ENCODE measurements at regions not wholly inside any gene's neighbourhood (a gene's known extent, or its start where the extent isn't known, plus 50 kb on each side); places are given as distances from the start of the nearest gene placed in this dataset.

DNA sequence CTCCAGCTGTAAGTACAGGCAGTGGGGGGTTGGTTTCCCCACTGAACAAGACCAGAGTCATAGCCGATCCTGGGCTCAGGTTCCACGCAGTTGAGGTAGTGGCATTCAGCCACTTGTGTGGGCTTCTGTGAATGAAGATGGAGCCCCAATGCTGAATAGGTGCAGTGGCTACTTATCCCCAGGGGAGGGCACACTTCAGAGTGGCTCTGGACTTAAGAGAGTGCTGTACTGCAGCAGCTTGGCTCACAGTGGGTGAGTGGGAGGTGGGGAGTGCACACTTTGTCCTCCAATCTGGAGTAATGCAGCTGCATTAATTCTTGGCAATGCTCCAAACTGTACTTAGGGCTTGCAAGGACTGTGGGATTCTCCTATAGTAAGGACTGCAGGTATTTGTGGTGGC is 81.9 kb downstream of the BUB3 start:
- FAIRE-seq (no peak), ATAC-seq (no peak), DNase-seq (no peak)
- 87 to 90% methylated on average over 2 of the region's 2 CpGs for WGBS, 2 donors
- Histone ChIP-seq H3K36me3 (no peaks in the 10 kb centered on the region), H3K27me3 (no peaks in the 10 kb centered on the region), H3K4me1 (no peaks in the 10 kb centered on the region), H3K27ac (no peak overlapping the region), H3K4me3 (no peak overlapping the region), H3K9me3 (no peaks in the 10 kb centered on the region)
- intact Hi-C loops (cut with DNase I), result no loop called here
- TF ChIP-seq, protein P1, sequence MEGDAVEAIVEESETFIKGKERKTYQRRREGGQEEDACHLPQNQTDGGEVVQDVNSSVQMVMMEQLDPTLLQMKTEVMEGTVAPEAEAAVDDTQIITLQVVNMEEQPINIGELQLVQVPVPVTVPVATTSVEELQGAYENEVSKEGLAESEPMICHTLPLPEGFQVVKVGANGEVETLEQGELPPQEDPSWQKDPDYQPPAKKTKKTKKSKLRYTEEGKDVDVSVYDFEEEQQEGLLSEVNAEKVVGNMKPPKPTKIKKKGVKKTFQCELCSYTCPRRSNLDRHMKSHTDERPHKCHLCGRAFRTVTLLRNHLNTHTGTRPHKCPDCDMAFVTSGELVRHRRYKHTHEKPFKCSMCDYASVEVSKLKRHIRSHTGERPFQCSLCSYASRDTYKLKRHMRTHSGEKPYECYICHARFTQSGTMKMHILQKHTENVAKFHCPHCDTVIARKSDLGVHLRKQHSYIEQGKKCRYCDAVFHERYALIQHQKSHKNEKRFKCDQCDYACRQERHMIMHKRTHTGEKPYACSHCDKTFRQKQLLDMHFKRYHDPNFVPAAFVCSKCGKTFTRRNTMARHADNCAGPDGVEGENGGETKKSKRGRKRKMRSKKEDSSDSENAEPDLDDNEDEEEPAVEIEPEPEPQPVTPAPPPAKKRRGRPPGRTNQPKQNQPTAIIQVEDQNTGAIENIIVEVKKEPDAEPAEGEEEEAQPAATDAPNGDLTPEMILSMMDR (IDR thresholded peaks at IDR 0.05), result no peak

DNA sequence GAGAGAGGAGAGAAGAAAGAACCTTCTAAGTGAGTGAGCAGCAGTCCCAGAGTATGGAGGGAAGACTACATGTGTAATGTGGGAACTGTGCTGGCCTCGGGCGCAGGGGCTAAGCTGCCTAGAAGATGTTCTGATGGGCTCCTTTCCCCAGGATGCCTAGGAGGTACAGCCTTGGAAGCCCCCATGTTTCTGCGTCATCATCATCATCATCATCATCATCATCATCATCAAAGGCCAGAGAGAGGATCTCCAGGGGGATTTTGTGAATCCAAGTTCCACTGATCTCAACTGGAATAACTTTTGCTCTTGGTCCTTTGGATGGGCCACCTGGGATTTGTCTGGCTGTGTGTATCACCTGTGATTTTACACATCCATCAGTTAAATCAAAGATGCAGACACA is 86.0 kb downstream of the BUB3 start:
- Histone ChIP-seq H3K27me3 (no peaks in the 10 kb centered on the region), H3K4me1 (no peaks in the 10 kb centered on the region), H3K4me3 (no peak overlapping the region), H3K36me3 (no peaks in the 10 kb centered on the region), H3K27ac (no peak overlapping the region), H3K9me3 (no peaks in the 10 kb centered on the region)
- intact Hi-C loops (cut with DNase I), result no loop called here
- FAIRE-seq, result no peak
- 89 to 97% methylated on average over 3 of the region's 3 CpGs for WGBS, 2 donors
- no peak for ATAC-seq
- DNase-seq, result no peak
- TF ChIP-seq, protein P1 (IDR thresholded peaks at IDR 0.05), result no peak

DNA sequence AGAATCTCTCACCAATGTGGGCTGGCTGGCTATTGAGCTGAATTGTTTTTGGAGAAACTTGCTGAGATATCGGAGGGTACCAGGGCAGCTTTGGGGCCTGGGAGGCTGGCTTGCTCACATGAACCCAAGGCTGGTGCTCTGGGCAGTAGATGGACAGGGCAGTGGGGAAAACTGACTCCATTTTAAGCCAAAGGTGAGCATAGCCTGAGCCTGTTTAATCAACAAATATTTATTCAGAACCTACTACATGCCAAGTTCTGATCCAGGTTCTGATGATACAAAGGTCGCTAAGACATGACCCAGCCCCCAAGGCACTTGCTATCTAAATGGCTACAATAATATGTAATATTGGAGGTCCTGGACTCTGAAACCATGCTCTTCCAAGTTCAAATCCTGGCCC is 86.6 kb downstream of the BUB3 start:
- 45 to 81% methylated on average over 2 of the region's 2 CpGs for WGBS, 2 donors
- TF ChIP-seq, protein P1 (IDR thresholded peaks at IDR 0.05), result no peak
- no peak overlapping the region for H3K27ac ChIP-seq

DNA sequence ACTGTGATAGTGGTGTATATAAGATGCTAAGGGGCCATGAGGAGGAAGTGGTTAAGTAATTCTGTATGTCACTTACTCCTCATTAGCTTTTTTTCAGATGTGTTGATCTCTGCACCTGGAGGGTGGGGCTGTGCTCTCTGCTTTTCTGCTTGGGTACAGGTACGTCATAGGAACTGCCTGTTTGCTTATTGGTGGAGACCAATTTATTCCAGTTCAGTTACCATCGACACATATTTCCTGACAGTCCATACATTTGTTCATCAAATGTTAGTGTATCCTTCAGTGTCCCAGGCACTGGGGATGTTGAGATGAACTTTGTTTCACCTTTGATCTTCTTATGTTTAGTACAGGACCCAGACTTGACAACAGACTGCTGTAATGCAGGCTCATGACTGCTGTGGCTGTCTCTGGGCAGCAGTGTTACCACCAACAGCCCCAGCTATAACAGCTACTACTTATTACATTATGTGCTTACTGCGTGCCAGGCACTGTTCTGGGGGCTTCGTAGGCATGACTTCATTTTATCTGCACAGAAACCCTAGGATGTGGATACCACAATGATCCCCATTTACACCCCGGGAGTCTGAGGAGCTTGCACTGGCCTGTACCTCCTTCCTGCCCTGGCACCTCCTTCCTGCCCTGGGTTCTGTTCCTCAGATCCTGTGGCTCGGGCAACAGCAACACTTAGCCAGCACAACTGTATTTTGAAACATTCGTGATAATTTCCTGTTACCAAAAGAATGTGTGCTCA is 87.4 kb downstream of the BUB3 start:
- Histone ChIP-seq H3K9me3 (no peaks in the 10 kb centered on the region), H3K4me1 (no peaks in the 10 kb centered on the region), H3K27ac (no peak overlapping the region), H3K4me3 (no peak overlapping the region), H3K27me3 (no peaks in the 10 kb centered on the region), H3K36me3 (no peaks in the 10 kb centered on the region)
- intact Hi-C loops (cut with DNase I), result no loop called here
- ATAC-seq (no peak), FAIRE-seq (no peak), DNase-seq (no peak)
- 65 to 75% methylated on average over 7 of the region's 7 CpGs for WGBS, 2 donors
- TF ChIP-seq, protein P1 (IDR thresholded peaks at IDR 0.05), result no peak

More for the DNA sequence above, 86.6 kb downstream of the BUB3 start:
- FAIRE-seq (no peak), DNase-seq (no peak), ATAC-seq (no peak)
- Histone ChIP-seq H3K4me1 (no peaks in the 10 kb centered on the region), H3K36me3 (no peaks in the 10 kb centered on the region), H3K4me3 (no peak overlapping the region), H3K27me3 (no peaks in the 10 kb centered on the region), H3K9me3 (no peaks in the 10 kb centered on the region)
- intact Hi-C loops (cut with DNase I), result no loop called here

DNA sequence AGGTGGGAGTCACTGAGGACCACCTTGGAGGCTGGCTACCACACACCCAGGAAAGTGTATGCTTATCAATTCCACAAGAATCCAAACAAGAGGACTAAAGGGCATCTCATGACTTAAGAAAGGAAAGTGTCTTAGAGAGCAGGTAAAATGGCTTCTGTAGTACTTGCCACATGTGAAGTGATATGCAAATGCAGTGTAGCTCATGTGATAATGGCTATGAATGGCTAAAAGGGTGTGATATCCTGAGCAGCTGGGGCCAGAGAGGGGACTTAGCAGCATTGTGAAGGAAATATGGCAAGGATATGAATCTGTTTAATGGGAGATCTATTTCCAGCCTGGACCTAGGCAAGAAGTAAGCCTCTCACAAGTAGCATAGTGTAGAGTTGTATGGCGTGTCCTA is 90.5 kb downstream of the BUB3 start:
- intact Hi-C loops (cut with DNase I), result no loop called here
- no peak for FAIRE-seq
- no peaks in the 10 kb centered on the region for H3K9me3 ChIP-seq
- no peaks in the 10 kb centered on the region for H3K27me3 ChIP-seq
- no peak overlapping the region for H3K4me3 ChIP-seq
- ATAC-seq, result no peak
- 82 to 87% methylated on average over 1 of the region's 1 CpG for WGBS, 2 donors
- H3K27ac ChIP-seq, result no peak overlapping the region
- no peak for DNase-seq
- TF ChIP-seq, protein P1 (IDR thresholded peaks at IDR 0.05), result no peak
- no peaks in the 10 kb centered on the region for H3K4me1 ChIP-seq
- no peaks in the 10 kb centered on the region for H3K36me3 ChIP-seq

Measured in pancreas (tissue), 10 donors.